WTC11 (cell line): ENCODE measurements at regions not wholly inside any gene's neighbourhood (a gene's known extent, or its start where the extent isn't known, plus 50 kb on each side); places are given as distances from the start of the nearest gene placed in this dataset.

Experiments
- ATAC-seq: fragments of 200-7000 bp; cut with Tn5 transposase; 2 replicates; pipeline ENCODE4 v1.10.0; 2021; ENCODE audit warnings: mild to moderate bottlenecking, moderate library complexity
- CTCF ChIA-PET: fragments of 300-600 bp; sonication (Branson Sonifier 250); formaldehyde crosslinking; loops from one replicate; lab custom pipeline; 2021; ENCODE audit warnings: antibody characterized with exemption; lab: Charles Lee
- POLR2A ChIA-PET: fragments of 350-600 bp; sonication (Branson Sonifier 250); formaldehyde crosslinking; loops from one replicate; lab custom pipeline; 2021; ENCODE audit warnings: antibody characterized with exemption; lab: Charles Lee
- DNase-seq: peaks from one replicate; pipeline ENCODE4 v3.0.0; 2021; ENCODE audit warnings: low spot score
- H3K27ac Mint-ChIP-seq: 2 replicates; pipeline ENCODE4 v1.8.0; 2021; ENCODE audit warnings: mixed read lengths
- H3K27me3 Mint-ChIP-seq: 2 replicates; pipeline ENCODE4 v1.8.0; 2021; ENCODE audit warnings: low read depth, mild to moderate bottlenecking, moderate library complexity, mixed read lengths
- H3K36me3 Mint-ChIP-seq: 2 replicates; pipeline ENCODE4 v1.8.0; 2021; ENCODE audit warnings: mixed read lengths
- H3K4me1 Mint-ChIP-seq: 2 replicates; pipeline ENCODE4 v1.8.0; 2022; ENCODE audit warnings: mixed read lengths
- H3K4me3 Mint-ChIP-seq: 2 replicates; pipeline ENCODE4 v1.8.0; 2021; ENCODE audit warnings: mild to moderate bottlenecking, moderate library complexity, mixed read lengths
- H3K9me3 Mint-ChIP-seq: 2 replicates; pipeline ENCODE4 v1.8.0; 2021; ENCODE audit warnings: mixed read lengths
- ATF1 ChIP-seq: sonication (generic); formaldehyde crosslinking; IDR thresholded peaks from 2 replicates; pipeline ENCODE4 v1.8.1; 2023; ENCODE audit warnings: mild to moderate bottlenecking, moderate library complexity, missing genetic modification reagents
- CBFB ChIP-seq: sonication (generic); formaldehyde crosslinking; IDR thresholded peaks from 2 replicates; pipeline ENCODE4 v1.8.1; 2022; ENCODE audit warnings: mild to moderate bottlenecking, low read depth, missing genetic modification reagents
- CREB1 ChIP-seq: sonication (generic); formaldehyde crosslinking; IDR thresholded peaks from 2 replicates; pipeline ENCODE4 v1.8.0; 2023; ENCODE audit warnings: mild to moderate bottlenecking, missing genetic modification reagents
- CREM ChIP-seq: sonication (generic); formaldehyde crosslinking; IDR thresholded peaks from 2 replicates; pipeline ENCODE4 v1.8.1; 2022; ENCODE audit warnings: mild to moderate bottlenecking, missing genetic modification reagents, moderate library complexity
- ELF4 ChIP-seq: sonication (generic); formaldehyde crosslinking; IDR thresholded peaks from 2 replicates; pipeline ENCODE4 v1.8.1; 2022; ENCODE audit warnings: low read depth, mild to moderate bottlenecking, moderate library complexity, missing genetic modification reagents
- HMGA2 ChIP-seq: fragments of 250-450 bp; sonication (Bioruptor Pico); IDR thresholded peaks from 2 replicates; pipeline ENCODE4 v1.4.0; 2021; ENCODE audit warnings: mild to moderate bottlenecking, moderate library complexity
- PRDM15 ChIP-seq: sonication (generic); formaldehyde crosslinking; IDR thresholded peaks from 2 replicates; pipeline ENCODE4 v1.8.0; 2022; ENCODE audit warnings: missing genetic modification reagents
- ZBTB43 ChIP-seq: sonication (generic); formaldehyde crosslinking; IDR thresholded peaks from 2 replicates; pipeline ENCODE4 v1.8.1; 2023; ENCODE audit warnings: mild to moderate bottlenecking, missing genetic modification reagents
- ZNF138 ChIP-seq: sonication (generic); formaldehyde crosslinking; conservative IDR thresholded peaks from 2 replicates; pipeline ENCODE4 v1.8.1; 2022; ENCODE audit warnings: mild to moderate bottlenecking, moderate library complexity, missing genetic modification reagents
- ZNF263 ChIP-seq: sonication (generic); formaldehyde crosslinking; IDR thresholded peaks from 2 replicates; pipeline ENCODE4 v1.8.1; 2022; ENCODE audit warnings: low read depth, mild to moderate bottlenecking, moderate library complexity, missing genetic modification reagents
- ZNF671 ChIP-seq: fragments of 250-450 bp; sonication (Bioruptor Pico); IDR thresholded peaks from 2 replicates; pipeline ENCODE4 v1.8.0; 2021; ENCODE audit warnings: mild to moderate bottlenecking
- TF ChIP-seq, protein P1 (sequence below): sonication (generic); formaldehyde crosslinking; IDR thresholded peaks from 2 replicates; pipeline ENCODE4 v1.8.0; 2022; ENCODE audit warnings: mild to moderate bottlenecking, missing genetic modification reagents
- TF ChIP-seq, protein P2 (sequence below): sonication (generic); formaldehyde crosslinking; IDR thresholded peaks from 2 replicates; pipeline ENCODE4 v1.8.1; 2022; ENCODE audit warnings: missing genetic modification reagents, borderline replicate concordance
- TF ChIP-seq, protein P3 (sequence below): sonication (generic); formaldehyde crosslinking; IDR thresholded peaks from 2 replicates; pipeline ENCODE4 v1.8.0; 2023; ENCODE audit warnings: mild to moderate bottlenecking, missing genetic modification reagents
- TF ChIP-seq, protein P4 (sequence below): sonication (generic); formaldehyde crosslinking; IDR thresholded peaks from 2 replicates; pipeline ENCODE4 v1.8.1; 2023; ENCODE audit warnings: mild to moderate bottlenecking, missing genetic modification reagents, moderate library complexity
- TF ChIP-seq, protein P5 (sequence below): sonication (generic); formaldehyde crosslinking; IDR thresholded peaks from 2 replicates; pipeline ENCODE4 v1.8.1; 2022; ENCODE audit warnings: low read depth, missing genetic modification reagents, borderline replicate concordance

- CTCF ChIA-PET, result no interaction called here
- Mint-ChIP-seq H3K36me3 (no peaks in the 10 kb centered on the region), H3K4me3 (no peak overlapping the region), H3K27me3 (no peaks in the 10 kb centered on the region), H3K4me1 (no peaks in the 10 kb centered on the region; the same call in 1 of the 2 replicates), H3K27ac (no peak overlapping the region), H3K9me3 (peaks cover 10% of the 10 kb centered on the region)
- POLR2A ChIA-PET, result no interaction called here
- no peak for TF ChIP-seq ZNF671 (CRISPR knock-in tag)
- TF ChIP-seq CREB1 (CRISPR knock-in tag), result no peak
- TF ChIP-seq ATF1 (CRISPR knock-in tag), result no peak
- TF ChIP-seq CBFB (CRISPR knock-in tag), result no peak
- TF ChIP-seq, protein P1, sequence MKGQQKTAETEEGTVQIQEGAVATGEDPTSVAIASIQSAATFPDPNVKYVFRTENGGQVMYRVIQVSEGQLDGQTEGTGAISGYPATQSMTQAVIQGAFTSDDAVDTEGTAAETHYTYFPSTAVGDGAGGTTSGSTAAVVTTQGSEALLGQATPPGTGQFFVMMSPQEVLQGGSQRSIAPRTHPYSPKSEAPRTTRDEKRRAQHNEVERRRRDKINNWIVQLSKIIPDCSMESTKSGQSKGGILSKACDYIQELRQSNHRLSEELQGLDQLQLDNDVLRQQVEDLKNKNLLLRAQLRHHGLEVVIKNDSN (CRISPR knock-in tag), result no peak
- TF ChIP-seq, protein P2, sequence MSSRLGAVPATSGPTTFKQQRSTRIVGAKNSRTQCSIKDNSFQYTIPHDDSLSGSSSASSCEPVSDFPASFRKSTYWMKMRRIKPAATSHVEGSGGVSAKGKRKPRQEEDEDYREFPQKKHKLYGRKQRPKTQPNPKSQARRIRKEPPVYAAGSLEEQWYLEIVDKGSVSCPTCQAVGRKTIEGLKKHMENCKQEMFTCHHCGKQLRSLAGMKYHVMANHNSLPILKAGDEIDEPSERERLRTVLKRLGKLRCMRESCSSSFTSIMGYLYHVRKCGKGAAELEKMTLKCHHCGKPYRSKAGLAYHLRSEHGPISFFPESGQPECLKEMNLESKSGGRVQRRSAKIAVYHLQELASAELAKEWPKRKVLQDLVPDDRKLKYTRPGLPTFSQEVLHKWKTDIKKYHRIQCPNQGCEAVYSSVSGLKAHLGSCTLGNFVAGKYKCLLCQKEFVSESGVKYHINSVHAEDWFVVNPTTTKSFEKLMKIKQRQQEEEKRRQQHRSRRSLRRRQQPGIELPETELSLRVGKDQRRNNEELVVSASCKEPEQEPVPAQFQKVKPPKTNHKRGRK, result no peak
- no peak for TF ChIP-seq CREM (CRISPR knock-in tag)
- TF ChIP-seq ZNF263, result no peak
- no peak for TF ChIP-seq ZBTB43 (CRISPR knock-in tag)
- TF ChIP-seq PRDM15 (CRISPR knock-in tag), result no peak
- TF ChIP-seq, protein P3, sequence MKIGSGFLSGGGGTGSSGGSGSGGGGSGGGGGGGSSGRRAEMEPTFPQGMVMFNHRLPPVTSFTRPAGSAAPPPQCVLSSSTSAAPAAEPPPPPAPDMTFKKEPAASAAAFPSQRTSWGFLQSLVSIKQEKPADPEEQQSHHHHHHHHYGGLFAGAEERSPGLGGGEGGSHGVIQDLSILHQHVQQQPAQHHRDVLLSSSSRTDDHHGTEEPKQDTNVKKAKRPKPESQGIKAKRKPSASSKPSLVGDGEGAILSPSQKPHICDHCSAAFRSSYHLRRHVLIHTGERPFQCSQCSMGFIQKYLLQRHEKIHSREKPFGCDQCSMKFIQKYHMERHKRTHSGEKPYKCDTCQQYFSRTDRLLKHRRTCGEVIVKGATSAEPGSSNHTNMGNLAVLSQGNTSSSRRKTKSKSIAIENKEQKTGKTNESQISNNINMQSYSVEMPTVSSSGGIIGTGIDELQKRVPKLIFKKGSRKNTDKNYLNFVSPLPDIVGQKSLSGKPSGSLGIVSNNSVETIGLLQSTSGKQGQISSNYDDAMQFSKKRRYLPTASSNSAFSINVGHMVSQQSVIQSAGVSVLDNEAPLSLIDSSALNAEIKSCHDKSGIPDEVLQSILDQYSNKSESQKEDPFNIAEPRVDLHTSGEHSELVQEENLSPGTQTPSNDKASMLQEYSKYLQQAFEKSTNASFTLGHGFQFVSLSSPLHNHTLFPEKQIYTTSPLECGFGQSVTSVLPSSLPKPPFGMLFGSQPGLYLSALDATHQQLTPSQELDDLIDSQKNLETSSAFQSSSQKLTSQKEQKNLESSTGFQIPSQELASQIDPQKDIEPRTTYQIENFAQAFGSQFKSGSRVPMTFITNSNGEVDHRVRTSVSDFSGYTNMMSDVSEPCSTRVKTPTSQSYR (CRISPR knock-in tag), result no peak
- no peak for TF ChIP-seq ELF4 (CRISPR knock-in tag)
- TF ChIP-seq, protein P4, sequence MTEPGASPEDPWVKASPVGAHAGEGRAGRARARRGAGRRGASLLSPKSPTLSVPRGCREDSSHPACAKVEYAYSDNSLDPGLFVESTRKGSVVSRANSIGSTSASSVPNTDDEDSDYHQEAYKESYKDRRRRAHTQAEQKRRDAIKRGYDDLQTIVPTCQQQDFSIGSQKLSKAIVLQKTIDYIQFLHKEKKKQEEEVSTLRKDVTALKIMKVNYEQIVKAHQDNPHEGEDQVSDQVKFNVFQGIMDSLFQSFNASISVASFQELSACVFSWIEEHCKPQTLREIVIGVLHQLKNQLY (CRISPR knock-in tag), result no peak
- no peak for TF ChIP-seq HMGA2
- TF ChIP-seq, protein P5, sequence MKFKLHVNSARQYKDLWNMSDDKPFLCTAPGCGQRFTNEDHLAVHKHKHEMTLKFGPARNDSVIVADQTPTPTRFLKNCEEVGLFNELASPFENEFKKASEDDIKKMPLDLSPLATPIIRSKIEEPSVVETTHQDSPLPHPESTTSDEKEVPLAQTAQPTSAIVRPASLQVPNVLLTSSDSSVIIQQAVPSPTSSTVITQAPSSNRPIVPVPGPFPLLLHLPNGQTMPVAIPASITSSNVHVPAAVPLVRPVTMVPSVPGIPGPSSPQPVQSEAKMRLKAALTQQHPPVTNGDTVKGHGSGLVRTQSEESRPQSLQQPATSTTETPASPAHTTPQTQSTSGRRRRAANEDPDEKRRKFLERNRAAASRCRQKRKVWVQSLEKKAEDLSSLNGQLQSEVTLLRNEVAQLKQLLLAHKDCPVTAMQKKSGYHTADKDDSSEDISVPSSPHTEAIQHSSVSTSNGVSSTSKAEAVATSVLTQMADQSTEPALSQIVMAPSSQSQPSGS (CRISPR knock-in tag), result no peak
- TF ChIP-seq ZNF138 (CRISPR knock-in tag), result no peak
- no peak for DNase-seq
- ATAC-seq, result no peak
Measured at GRCh38 chr3:118468801-118469200, 565.8 kb downstream of the IGSF11 start.
